ENCODE measurements at regions not wholly inside any gene's neighbourhood (a gene's known extent, or its start where the extent isn't known, plus 50 kb on each side); places are given as distances from the start of the nearest gene placed in this dataset.

DNA sequence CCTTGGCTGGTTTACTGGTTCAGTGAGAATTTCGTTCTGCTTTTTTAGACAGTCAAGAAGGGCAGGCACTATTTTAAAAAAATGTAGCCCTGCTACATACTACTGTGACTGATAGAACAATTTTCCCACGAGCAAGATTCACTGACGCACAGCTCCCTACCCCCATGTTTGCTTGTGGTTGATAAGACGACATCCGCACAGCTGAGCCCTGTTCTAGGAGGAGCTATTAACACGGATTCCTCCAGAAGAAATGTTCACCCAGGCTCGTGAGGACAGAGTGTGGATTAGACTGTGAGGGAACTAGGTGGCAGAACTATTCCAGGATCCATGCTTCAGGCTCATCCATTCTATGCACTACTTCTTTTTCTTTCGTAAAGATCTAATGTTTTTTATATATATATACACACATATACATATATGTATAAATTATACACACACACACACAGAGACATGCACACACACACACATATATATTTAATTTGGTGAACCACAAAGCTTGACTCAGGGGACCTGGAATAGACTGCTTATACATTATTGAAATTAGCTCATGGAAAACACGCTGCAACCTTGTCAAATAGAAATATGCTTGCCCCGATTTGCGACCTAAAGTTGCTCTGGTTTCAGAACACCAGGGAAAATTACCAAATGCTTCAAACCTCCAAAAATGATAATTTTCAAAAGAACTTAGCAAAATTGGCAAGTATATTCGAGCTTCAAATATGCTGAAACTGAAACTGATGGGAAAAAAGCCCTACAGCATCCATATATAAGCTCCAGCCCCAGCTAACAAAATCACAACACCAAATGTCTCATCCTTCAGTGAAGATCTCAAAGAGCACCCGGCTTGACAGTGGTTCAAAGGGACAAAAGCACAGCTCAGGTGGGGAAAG lies 370.4 kb downstream of the SOCS6 start:
- Histone ChIP-seq H3K27ac (ENCODE audit: low read depth in 1 of 2, low read length in 2 of 2) (no peak overlapping the region), H3K27me3 (ENCODE audit: control insufficient read depth in 2 of 2, insufficient read depth in 2 of 2, low read length in 2 of 2) (no peaks in the 10 kb centered on the region), H3K4me3 (replicated peaks in 1 of 3; ENCODE audit: low read depth in 2 of 3, low read length in 3 of 3) (no peak overlapping the region), H2AFZ (ENCODE audit: insufficient read depth, low read depth, low read length, poor library complexity, severe bottlenecking) (no peak overlapping the region), H3K4me2 (replicated peaks; ENCODE audit: extremely low read depth, low read length, poor library complexity, severe bottlenecking) (no peak overlapping the region), H3K9ac (ENCODE audit: insufficient read depth, low read length, poor library complexity, severe bottlenecking) (no peak overlapping the region), H3K4me1 (ENCODE audit: control insufficient read depth in 1 of 2, insufficient read depth in 2 of 2, low read length in 2 of 2) (no peaks in the 10 kb centered on the region), H3K9me3 (replicated peaks in 1 of 2; ENCODE audit: control insufficient read depth in 1 of 2, insufficient read depth in 1 of 2, low read length in 2 of 2) (no peaks in the 10 kb centered on the region), H3K36me3 (replicated peaks in 1 of 2; ENCODE audit: control insufficient read depth in 1 of 2, insufficient read depth in 2 of 2, low read length in 2 of 2) (no peaks in the 10 kb centered on the region), H4K20me1 (ENCODE audit: insufficient read depth, low read length) (no peaks in the 10 kb centered on the region), H3K79me2 (ENCODE audit: insufficient read depth, low read length) (no peaks in the 10 kb centered on the region)
- no peaks in the 10 kb centered on the region for H3K36me3 Mint-ChIP-seq
- intact Hi-C loops (cut with micrococcal nuclease) = loop anchor here in 1 of 2 donors (10.0 kb wide), 1 partner anchor 56 kb away; no protein-coding TSS in a partner anchor
- H3K9me3 Mint-ChIP-seq = peaks cover 0 to 2% (median 2%) of the 10 kb centered on the region in 7 donors
- no peaks in the 10 kb centered on the region for H3K4me1 Mint-ChIP-seq
- H3K27ac Mint-ChIP-seq = no peak overlapping the region
- no peak overlapping the region for H3K4me3 Mint-ChIP-seq
- peaks cover 0 to 1% (median 0%) of the 10 kb centered on the region in 3 donors for H3K27me3 Mint-ChIP-seq (ENCODE audit: low read depth in 3 of 3)
- 65% methylated on average over 4 of the region's 13 CpGs for WGBS (ENCODE audit: insufficient coverage)
- TF ChIP-seq CTCF (IDR thresholded peaks at IDR 0.05) = no peak
- DNase-seq = no peak

DNA sequence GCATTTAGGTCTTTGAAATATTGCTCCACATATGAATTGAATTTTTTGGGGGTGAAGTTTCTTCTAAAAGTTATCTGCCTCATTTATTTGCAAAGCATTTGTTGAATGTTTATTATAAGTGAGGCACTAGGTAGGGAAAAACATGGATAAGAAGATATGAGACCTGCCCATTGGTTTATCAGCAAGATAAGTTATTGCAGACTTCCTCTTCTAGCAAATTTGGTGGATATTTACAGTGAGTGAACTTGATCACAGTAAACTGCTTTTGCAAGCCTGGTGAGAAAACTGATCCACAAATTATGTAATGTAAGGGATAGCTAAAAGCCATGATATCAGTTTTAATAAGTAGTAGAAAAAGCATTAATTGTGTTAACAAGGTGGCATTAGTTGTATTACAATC lies 364.8 kb downstream of the SOCS6 start:
- Mint-ChIP-seq H3K4me1 (no peaks in the 10 kb centered on the region), H3K36me3 (no peaks in the 10 kb centered on the region), H3K4me3 (no peak overlapping the region), H3K9me3 (peaks cover 0 to 7% (median 4%) of the 10 kb centered on the region in 7 donors), H3K27me3 (ENCODE audit: low read depth in 3 of 3) (peaks cover 1 to 3% (median 1%) of the 10 kb centered on the region in 3 donors), H3K27ac (no peak overlapping the region)
- no peak overlapping the region for H3K4me3 ChIP-seq (replicated peaks in 1 of 3; ENCODE audit: low read depth in 2 of 3, low read length in 3 of 3)
- H2AFZ ChIP-seq (ENCODE audit: insufficient read depth, low read depth, low read length, poor library complexity, severe bottlenecking) = no peak overlapping the region
- H3K4me1 ChIP-seq (ENCODE audit: control insufficient read depth in 1 of 2, insufficient read depth in 2 of 2, low read length in 2 of 2) = no peaks in the 10 kb centered on the region
- H3K27me3 ChIP-seq (ENCODE audit: control insufficient read depth in 2 of 2, insufficient read depth in 2 of 2, low read length in 2 of 2) = no peaks in the 10 kb centered on the region
- intact Hi-C loops (cut with micrococcal nuclease) = loop anchor here in 1 of 2 donors (10.0 kb wide), 1 partner anchor 61 kb away; no protein-coding TSS in a partner anchor
- H3K27ac ChIP-seq (ENCODE audit: low read depth in 1 of 2, low read length in 2 of 2) = no peak overlapping the region
- H3K36me3 ChIP-seq (replicated peaks in 1 of 2; ENCODE audit: control insufficient read depth in 1 of 2, insufficient read depth in 2 of 2, low read length in 2 of 2) = no peaks in the 10 kb centered on the region
- no peaks in the 10 kb centered on the region for H4K20me1 ChIP-seq (ENCODE audit: insufficient read depth, low read length)
- no peaks in the 10 kb centered on the region for H3K9me3 ChIP-seq (replicated peaks in 1 of 2; ENCODE audit: control insufficient read depth in 1 of 2, insufficient read depth in 1 of 2, low read length in 2 of 2)
- no peak overlapping the region for H3K9ac ChIP-seq (ENCODE audit: insufficient read depth, low read length, poor library complexity, severe bottlenecking)
- no peak for TF ChIP-seq CTCF (IDR thresholded peaks at IDR 0.05)
- no peak overlapping the region for H3K4me2 ChIP-seq (replicated peaks; ENCODE audit: extremely low read depth, low read length, poor library complexity, severe bottlenecking)
- DNase-seq = no peak
- H3K79me2 ChIP-seq (ENCODE audit: insufficient read depth, low read length) = no peaks in the 10 kb centered on the region

Measured in CD14-positive monocyte (primary cell).